H9 (cell line): ENCODE measurements at regions not wholly inside any gene's neighbourhood (a gene's known extent, or its start where the extent isn't known, plus 50 kb on each side); places are given as distances from the start of the nearest gene placed in this dataset.

ENCODE experiments used
- DNase-seq: peaks from one replicate; pipeline ENCODE4 v3.0.0-alpha.2; 2017
- H2AFZ ChIP-seq: one replicate; pipeline ENCODE4 v1.6.1; 2013; ENCODE audit warnings: mild to moderate bottlenecking, low read length, control low read depth, moderate library complexity
- H2AK5ac ChIP-seq: 2 replicates; pipeline ENCODE4 v1.6.1; 2013; ENCODE audit warnings: low read length, control low read depth, mixed read lengths; ENCODE audit not compliant: insufficient read length
- H2BK120ac ChIP-seq: one replicate; pipeline ENCODE4 v1.6.1; 2013; ENCODE audit warnings: low read depth, mild to moderate bottlenecking, low read length, control low read depth, inconsistent platforms; ENCODE audit not compliant: poor library complexity, severe bottlenecking
- H2BK12ac ChIP-seq: 2 replicates; pipeline ENCODE4 v1.6.1; 2013; ENCODE audit warnings: low read length, control low read depth, mixed read lengths, low read depth; ENCODE audit not compliant: insufficient read length
- H2BK15ac ChIP-seq: 2 replicates; pipeline ENCODE4 v1.6.1; 2013; ENCODE audit warnings: low read depth, low read length, control low read depth
- H2BK20ac ChIP-seq: one replicate; pipeline ENCODE4 v1.6.1; 2013; ENCODE audit warnings: low read depth, mild to moderate bottlenecking, low read length, control low read depth, inconsistent platforms; ENCODE audit not compliant: poor library complexity, severe bottlenecking
- H2BK5ac ChIP-seq: 2 replicates; pipeline ENCODE4 v1.6.1; 2013; ENCODE audit warnings: low read length, control low read depth, mixed read lengths; ENCODE audit not compliant: insufficient read length
- H3K14ac ChIP-seq: 2 replicates; pipeline ENCODE4 v1.6.1; 2013; ENCODE audit warnings: low read length, control low read depth; ENCODE audit not compliant: insufficient read depth
- H3K18ac ChIP-seq: 2 replicates; pipeline ENCODE4 v1.6.1; 2013; ENCODE audit warnings: low read depth, mild to moderate bottlenecking, mixed read lengths, low read length, control low read depth; ENCODE audit not compliant: insufficient read length
- H3K23ac ChIP-seq: 2 replicates; pipeline ENCODE4 v1.6.1; 2013; ENCODE audit warnings: low read length, control low read depth, mixed read lengths, low read depth; ENCODE audit not compliant: insufficient read length
- H3K23me2 ChIP-seq: 2 replicates; pipeline ENCODE4 v1.6.1; 2013; ENCODE audit warnings: low read depth, mild to moderate bottlenecking, mixed read lengths, low read length, control low read depth; ENCODE audit not compliant: insufficient read length, poor library complexity, severe bottlenecking
- H3K27ac ChIP-seq: 2 replicates; pipeline ENCODE4 v1.5.1; 2013; ENCODE audit warnings: low read length, control low read depth, mixed read lengths, low read depth; ENCODE audit not compliant: insufficient read length
- H3K27me3 ChIP-seq: 2 replicates; pipeline ENCODE4 v1.6.1; 2013; ENCODE audit warnings: low read length, control low read depth, inconsistent platforms; ENCODE audit not compliant: insufficient read depth
- H3K4ac ChIP-seq: 2 replicates; pipeline ENCODE4 v1.6.1; 2013; ENCODE audit warnings: low read depth, mild to moderate bottlenecking, control low read depth, inconsistent platforms, low read length, moderate library complexity
- H3K4me1 ChIP-seq: 2 replicates; pipeline ENCODE4 v1.6.1; 2013; ENCODE audit warnings: low read length, control low read depth, inconsistent platforms; ENCODE audit not compliant: insufficient read depth
- H3K4me2 ChIP-seq: 2 replicates; pipeline ENCODE4 v1.6.1; 2013; ENCODE audit warnings: low read length, control low read depth, mixed read lengths; ENCODE audit not compliant: insufficient read length, insufficient read depth
- H3K56ac ChIP-seq: 2 replicates; pipeline ENCODE4 v1.6.1; 2013; ENCODE audit warnings: low read depth, mild to moderate bottlenecking, mixed read lengths, low read length, control low read depth; ENCODE audit not compliant: insufficient read length
- H3K79me1 ChIP-seq: 2 replicates; pipeline ENCODE4 v1.6.1; 2013; ENCODE audit warnings: low read depth, mild to moderate bottlenecking, moderate library complexity, low read length, control low read depth, inconsistent platforms; ENCODE audit not compliant: insufficient read depth, poor library complexity, severe bottlenecking
- H3K79me2 ChIP-seq: 2 replicates; pipeline ENCODE4 v1.6.1; 2013; ENCODE audit warnings: low read length, control low read depth, inconsistent platforms; ENCODE audit not compliant: insufficient read depth
- H3K9ac ChIP-seq: 2 replicates; pipeline ENCODE4 v1.6.1; 2013; ENCODE audit warnings: low read length, control low read depth, mixed read lengths; ENCODE audit not compliant: insufficient read length; ENCODE audit errors: extremely low read depth
- H3K9me3 ChIP-seq: one replicate; pipeline ENCODE4 v1.6.1; 2013; ENCODE audit warnings: low read depth, low read length, inconsistent platforms; ENCODE audit not compliant: control insufficient read depth
- H3T11ph ChIP-seq: one replicate; pipeline ENCODE4 v1.6.1; 2013; ENCODE audit warnings: mild to moderate bottlenecking, low read length, control low read depth, inconsistent platforms
- H4K20me1 ChIP-seq: one replicate; pipeline ENCODE4 v1.6.1; 2013; ENCODE audit not compliant: control insufficient read depth, insufficient read length, insufficient read depth
- H4K5ac ChIP-seq: 2 replicates; pipeline ENCODE4 v1.6.1; 2013; ENCODE audit warnings: low read depth, mild to moderate bottlenecking, mixed read lengths, low read length, control low read depth; ENCODE audit not compliant: insufficient read length
- H4K8ac ChIP-seq: replicated peaks from 2 replicates; pipeline ENCODE4 v1.6.1; 2013; ENCODE audit warnings: low read length, control low read depth, mixed read lengths, low read depth; ENCODE audit not compliant: insufficient read length
- H4K91ac ChIP-seq: 2 replicates; pipeline ENCODE4 v1.6.1; 2013; ENCODE audit warnings: low read depth, mild to moderate bottlenecking, moderate library complexity, mixed read lengths, low read length, control low read depth; ENCODE audit not compliant: insufficient read length
- H3K27ac Mint-ChIP-seq, 3 experiments: 2 replicates in 2 of 3; 3 replicates in 1 of 3; pipeline ENCODE4 v1.8.0; 2020 to 2021; ENCODE audit warnings: mixed read lengths in 3 of 3, mild to moderate bottlenecking in 1 of 3, moderate library complexity in 1 of 3
- H3K27me3 Mint-ChIP-seq: 2 replicates; pipeline ENCODE4 v1.8.0; 2021; ENCODE audit warnings: low read depth, mild to moderate bottlenecking, moderate library complexity, mixed read lengths
- H3K36me3 Mint-ChIP-seq, 3 experiments: 2 replicates in 2 of 3; 3 replicates in 1 of 3; pipeline ENCODE4 v1.8.0; 2020 to 2021; ENCODE audit warnings: low read depth in 3 of 3, mixed read lengths in 3 of 3; ENCODE audit not compliant: insufficient read depth in 1 of 3
- H3K4me1 Mint-ChIP-seq, 2 experiments: 2 replicates each; pipeline ENCODE4 v1.8.0; 2020; ENCODE audit warnings: mixed read lengths in 2 of 2
- H3K4me3 Mint-ChIP-seq, 2 experiments: 2 replicates in 1 of 2; 3 replicates in 1 of 2; pipeline ENCODE4 v1.8.0; 2020 to 2021; ENCODE audit warnings: mild to moderate bottlenecking in 2 of 2, mixed read lengths in 2 of 2, moderate library complexity in 1 of 2
- H3K9me3 Mint-ChIP-seq, 2 experiments: 2 replicates in 1 of 2; 3 replicates in 1 of 2; pipeline ENCODE4 v1.8.0; 2020; ENCODE audit warnings: mild to moderate bottlenecking in 2 of 2, mixed read lengths in 2 of 2, moderate library complexity in 1 of 2
- WGBS: extraction: QIAGEN DNeasy Blood & Tissue Kit; methylation state at CpG from one replicate; pipeline ENCODE4 v1.1.7; 2013; ENCODE audit warnings: missing lambda C conversion rate, low lambda C conversion rate, mixed read lengths; ENCODE audit not compliant: insufficient read length; ENCODE audit errors: extremely low coverage; 5-methylcytosine and 5-hydroxymethylcytosine counted together
- TF ChIP-seq, protein P1 (sequence below): fragments of 200-600 bp; sonication (generic); conservative IDR thresholded peaks from 3 replicates; pipeline ENCODE4 v1.8.0; 2021; ENCODE audit warnings: antibody characterized with exemption, mild to moderate bottlenecking

DNA sequence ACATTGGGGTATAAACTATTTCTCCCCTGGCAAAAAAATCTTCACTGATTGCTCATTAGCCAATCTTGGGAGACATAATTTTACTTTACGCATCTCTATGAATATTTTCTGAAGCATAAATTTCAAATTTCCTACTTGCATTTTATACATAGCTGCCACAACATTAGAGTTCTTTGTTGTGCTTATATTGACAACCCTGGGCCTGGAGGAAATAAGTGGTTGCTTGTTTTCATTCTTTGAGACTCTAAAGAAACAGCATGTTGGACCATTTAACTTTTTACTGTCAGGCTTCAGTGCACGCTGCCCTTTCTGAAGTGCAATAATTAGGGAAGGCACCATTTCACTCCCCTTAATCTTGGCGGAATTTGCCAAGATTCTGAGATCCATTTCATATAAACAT lies 142.6 kb downstream of the MRPS30 start:
- Histone ChIP-seq H4K5ac (no peak overlapping the region), H3K56ac (no peak overlapping the region), H3K79me2 (no peaks in the 10 kb centered on the region), H2BK120ac (no peak overlapping the region), H3K18ac (no peak overlapping the region), H2BK20ac (no peak overlapping the region), H3K27ac (no peak overlapping the region), H3K9me3 (no peaks in the 10 kb centered on the region), H3T11ph (no peak overlapping the region), H2BK12ac (no peak overlapping the region), H3K79me1 (no peaks in the 10 kb centered on the region), H2BK15ac (no peak overlapping the region), H4K20me1 (no peaks in the 10 kb centered on the region), H3K4me1 (no peaks in the 10 kb centered on the region), H4K91ac (no peak overlapping the region), H4K8ac (no peak overlapping the region), H3K4ac (no peak overlapping the region), H2BK5ac (no peak overlapping the region), H3K4me2 (no peak overlapping the region), H2AFZ (no peak overlapping the region), H3K23ac (no peak overlapping the region), H3K14ac (no peak overlapping the region), H3K27me3 (no peaks in the 10 kb centered on the region), H3K23me2 (no peaks in the 10 kb centered on the region), H2AK5ac (no peak overlapping the region), H3K9ac (no peak overlapping the region)
- Mint-ChIP-seq H3K27me3 (no peaks in the 10 kb centered on the region), H3K4me1 (peaks cover 2 to 3% of the 10 kb centered on the region in 2 experiments; a peak in 1 of 4 replicates), H3K27ac (peak overlapping the region in 2 of 3 experiments; percentile 39 to 62; a peak in 2 of 7 replicates), H3K36me3 (no peaks in the 10 kb centered on the region), H3K9me3 (no peaks in the 10 kb centered on the region), H3K4me3 (no peak overlapping the region)
- DNase-seq = no peak
- WGBS = no CpG with 5 or more reads among the region's 3 CpGs
- TF ChIP-seq, protein P1, sequence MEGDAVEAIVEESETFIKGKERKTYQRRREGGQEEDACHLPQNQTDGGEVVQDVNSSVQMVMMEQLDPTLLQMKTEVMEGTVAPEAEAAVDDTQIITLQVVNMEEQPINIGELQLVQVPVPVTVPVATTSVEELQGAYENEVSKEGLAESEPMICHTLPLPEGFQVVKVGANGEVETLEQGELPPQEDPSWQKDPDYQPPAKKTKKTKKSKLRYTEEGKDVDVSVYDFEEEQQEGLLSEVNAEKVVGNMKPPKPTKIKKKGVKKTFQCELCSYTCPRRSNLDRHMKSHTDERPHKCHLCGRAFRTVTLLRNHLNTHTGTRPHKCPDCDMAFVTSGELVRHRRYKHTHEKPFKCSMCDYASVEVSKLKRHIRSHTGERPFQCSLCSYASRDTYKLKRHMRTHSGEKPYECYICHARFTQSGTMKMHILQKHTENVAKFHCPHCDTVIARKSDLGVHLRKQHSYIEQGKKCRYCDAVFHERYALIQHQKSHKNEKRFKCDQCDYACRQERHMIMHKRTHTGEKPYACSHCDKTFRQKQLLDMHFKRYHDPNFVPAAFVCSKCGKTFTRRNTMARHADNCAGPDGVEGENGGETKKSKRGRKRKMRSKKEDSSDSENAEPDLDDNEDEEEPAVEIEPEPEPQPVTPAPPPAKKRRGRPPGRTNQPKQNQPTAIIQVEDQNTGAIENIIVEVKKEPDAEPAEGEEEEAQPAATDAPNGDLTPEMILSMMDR = no peak
